HG02973 (cell line): ENCODE measurements at regions not wholly inside any gene's neighbourhood (a gene's known extent, or its start where the extent isn't known, plus 50 kb on each side); places are given as distances from the start of the nearest gene placed in this dataset.

Experiments
- ATAC-seq: cut with Tn5 transposase; IDR thresholded peaks from one replicate; pipeline ENCODE4 v1.9.1; 2021; ENCODE audit warnings: moderate library complexity; ENCODE audit not compliant: unreplicated experiment

GRCh38 chr10:29857843-29858701, 201.3 kb downstream of the JCAD start:
- no peak for ATAC-seq

GRCh38 chr10:29856295-29856694, 203.1 kb downstream of the JCAD start:
- ATAC-seq: no peak

DNA sequence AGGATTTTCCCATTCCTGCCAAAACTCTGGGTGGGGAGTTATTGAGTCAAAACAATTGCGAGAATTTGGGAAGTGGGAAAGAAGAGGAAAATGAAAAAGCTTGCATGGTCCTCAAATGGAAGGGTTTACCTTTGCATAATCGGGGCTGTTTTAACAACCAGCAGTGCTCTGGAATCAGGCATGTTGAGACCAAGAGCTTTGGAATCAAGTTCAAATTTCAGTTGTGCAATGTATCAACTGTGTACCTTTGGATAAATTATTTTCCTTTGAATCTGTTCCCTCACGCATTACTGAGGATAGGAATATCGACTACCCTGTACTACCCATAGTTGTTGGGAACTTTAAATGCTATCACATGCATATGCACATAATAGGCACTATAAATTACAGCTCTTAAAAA, 205.5 kb downstream of the JCAD start:
- ATAC-seq: no peak

DNA sequence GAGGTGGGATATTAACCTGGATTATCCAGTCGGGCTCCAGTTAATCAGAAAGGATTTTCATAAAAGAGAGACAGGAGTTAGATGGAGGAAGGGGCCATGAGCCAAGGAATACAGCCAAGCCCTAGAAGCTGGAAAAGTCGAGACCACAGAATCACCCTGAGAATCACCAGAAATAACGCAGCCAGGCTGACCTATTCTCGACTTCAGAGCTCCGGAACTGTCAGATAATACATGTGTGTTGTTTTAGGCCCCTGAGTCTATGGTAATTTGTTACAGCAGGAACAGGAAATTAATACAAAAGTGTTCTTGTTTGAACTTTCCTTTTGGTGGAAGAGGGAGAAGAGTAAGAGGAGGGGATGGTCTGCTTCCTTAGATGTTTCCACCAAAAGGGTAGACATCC, 208.1 kb downstream of the JCAD start:
- ATAC-seq: no peak

GRCh38 chr10:29850371-29850770, 209.0 kb downstream of the JCAD start:
- ATAC-seq: no peak

GRCh38 chr10:29849886-29850285, 209.5 kb downstream of the JCAD start:
- ATAC-seq: no peak

DNA sequence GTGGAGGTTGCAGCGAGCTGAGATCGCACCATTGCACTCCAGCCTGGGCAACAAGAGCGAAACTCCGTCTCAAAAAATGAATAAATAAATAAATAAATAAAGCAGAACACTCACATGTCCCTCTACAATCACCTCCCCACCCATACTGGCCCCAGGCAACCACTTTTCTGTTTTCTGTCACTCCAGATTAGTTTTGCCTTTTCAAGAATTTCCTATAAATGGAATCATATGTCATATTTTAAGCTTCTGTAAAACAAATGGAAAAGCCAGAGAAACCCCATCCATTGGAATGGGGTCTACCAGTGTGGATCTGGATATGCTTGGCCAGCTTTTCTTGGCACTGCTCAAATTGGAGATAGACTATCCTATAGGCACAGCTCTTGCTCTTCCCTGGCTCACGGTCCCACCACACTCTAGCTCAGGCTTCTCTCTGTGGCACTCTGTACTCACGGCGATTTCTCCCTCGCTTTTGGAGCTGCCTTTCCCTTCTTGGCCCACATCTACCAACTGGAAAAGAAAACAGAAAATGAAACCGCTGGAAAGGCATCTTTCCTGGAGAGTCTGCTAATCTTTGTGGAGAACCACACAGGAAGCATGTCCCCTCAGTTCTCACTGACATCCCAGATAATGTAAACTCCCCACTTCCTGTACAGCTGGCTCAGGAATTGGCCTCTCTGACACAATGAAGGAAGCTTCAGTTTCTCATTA, 210.1 kb downstream of the JCAD start:
- ATAC-seq: no peak

DNA sequence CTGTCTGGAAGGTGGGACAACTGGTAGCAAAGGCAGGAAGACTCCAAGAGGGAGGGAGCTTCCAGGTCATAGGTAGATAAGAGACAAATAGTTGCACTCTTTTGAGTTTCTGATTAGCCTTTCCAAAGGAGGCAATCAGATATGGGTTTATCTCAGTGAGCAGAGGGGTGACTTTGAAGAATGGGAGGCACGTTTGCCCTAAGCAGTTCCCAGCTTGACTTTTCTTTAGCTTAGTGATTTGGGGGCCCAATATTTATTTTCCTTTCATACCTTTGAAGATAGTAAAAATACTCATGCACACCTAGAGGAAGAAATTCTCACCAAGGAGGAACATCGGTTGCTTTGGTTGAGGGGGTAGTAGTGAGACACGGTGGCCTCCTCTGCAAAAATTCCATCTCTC, 212.1 kb upstream of the SVIL start:
- no peak for ATAC-seq

DNA sequence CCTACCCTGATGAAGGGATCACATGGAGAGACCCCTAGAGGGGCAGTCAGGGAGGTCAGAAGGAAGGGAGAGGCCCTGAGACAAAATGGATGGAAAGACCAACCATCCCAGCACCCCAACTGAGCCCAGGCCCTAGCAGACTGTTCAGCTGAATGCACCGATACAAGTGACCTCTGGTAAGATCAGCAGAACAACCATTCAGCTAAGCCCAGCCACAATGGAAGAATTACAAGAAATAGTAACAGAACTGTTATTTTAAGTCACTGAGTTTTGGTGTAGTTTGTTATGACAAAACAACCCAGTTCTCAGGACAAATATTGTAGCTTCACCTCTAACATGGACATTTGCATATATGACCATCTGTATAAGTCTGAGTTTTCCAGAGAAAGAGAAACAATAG, 210.4 kb upstream of the SVIL start:
- no peak for ATAC-seq

DNA sequence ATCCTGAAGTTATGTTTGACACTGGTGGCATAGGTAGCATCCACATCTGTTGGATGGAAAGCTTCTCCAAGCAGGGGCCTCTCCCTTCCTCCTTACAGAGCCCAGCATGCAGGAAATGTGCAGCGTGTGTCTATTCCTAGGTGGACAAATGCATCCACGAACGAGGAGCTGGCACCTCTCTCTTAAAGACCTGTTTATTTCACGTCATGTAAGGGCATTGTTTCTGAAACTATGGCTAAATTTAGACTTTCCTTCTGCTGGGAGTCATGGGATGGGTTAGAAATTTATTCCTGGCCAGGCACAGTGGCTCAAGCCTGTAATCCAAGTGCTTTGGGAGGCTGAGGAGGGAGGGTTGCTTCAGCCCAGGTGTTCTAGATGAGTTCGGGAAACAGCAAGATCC, 208.4 kb upstream of the SVIL start:
- ATAC-seq: no peak

DNA sequence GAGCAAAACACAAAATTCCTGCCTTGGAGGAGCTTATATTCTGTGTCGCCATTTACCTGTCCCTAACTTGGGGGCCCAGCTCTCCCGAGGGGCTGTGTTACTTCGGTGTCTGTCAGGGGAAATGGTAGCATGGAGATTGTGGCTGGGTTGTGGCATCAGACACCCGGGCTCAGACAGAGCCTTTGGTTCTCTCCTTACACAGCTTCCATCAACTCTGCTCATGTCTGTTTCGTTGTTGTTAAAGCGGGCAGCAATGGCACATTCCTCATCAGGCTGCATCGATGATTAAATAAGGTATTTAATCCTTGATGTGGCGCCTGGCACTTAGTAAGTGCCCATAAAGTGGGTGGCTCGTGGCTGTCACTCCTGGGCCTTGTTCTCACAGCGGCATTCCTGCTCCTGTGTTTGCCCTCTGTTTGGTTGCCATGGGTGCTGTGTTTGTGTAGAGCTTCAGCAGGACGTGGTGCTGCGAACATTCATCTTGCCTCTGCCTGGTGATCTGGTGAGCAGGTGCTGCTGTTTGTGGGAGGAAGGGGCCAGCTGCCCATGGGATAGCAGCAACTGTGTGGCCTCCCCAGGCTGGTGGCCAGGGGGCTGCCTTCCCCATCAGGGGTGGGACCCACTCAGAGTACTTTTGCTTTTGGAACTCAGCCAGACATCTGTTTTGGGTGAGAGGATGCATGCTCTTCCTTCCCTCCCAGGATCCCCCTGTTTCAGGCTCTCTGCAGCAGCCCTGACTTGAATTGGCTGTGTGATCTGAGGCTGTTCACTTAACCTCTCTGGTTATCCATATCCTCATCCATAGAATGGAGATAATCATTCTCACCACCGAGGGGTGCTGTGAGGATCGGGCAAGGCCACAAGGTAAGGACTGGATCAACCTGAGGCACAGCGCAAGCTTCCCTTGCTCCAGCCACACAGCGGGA, 207.2 kb upstream of the SVIL start:
- ATAC-seq: no peak

DNA sequence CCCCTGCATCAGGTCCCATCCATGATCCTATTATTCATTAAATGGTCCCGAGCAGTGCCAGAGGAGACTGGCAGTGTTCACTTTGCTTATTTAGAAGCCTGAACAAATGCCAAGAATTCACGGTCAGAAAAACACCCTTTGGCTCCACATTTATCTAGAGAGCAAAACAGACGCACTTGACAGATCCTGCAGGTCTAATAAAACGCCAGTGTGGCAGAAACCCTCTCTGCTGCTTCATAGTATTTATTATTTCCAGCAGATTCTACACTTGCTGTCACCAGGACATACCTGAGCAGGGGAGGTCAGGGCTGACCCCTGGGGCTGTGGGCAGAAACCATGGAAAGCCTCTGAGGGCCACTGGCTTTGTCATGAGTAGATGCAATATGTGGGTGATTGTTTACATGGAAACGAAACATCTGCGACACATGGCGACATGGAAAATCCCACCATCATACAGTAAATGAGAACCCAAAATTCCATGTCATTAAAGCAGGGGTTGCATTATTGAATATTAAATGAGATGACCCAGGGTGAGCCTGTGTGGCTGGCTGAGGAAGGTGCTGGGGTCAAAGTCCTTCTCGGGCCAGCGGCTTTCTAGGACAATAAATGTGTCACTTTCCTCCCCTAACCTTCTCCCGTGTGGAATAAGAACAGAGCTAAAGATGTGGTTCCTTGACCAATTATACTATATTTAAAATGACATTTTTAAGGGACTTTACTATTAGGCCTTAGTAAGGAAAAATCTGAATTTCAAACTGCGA, 205.9 kb upstream of the SVIL start:
- no peak for ATAC-seq

- no peak for ATAC-seq
Observed at GRCh38 chr10:29839826-29840515, 205.2 kb upstream of the SVIL start.

GRCh38 chr10:29838539-29838938, 203.8 kb upstream of the SVIL start:
- ATAC-seq: no peak

- no peak for ATAC-seq
Observed at GRCh38 chr10:29837586-29837985, 202.8 kb upstream of the SVIL start.

- ATAC-seq: no peak
Observed at GRCh38 chr10:29836396-29836795, 201.6 kb upstream of the SVIL start.

DNA sequence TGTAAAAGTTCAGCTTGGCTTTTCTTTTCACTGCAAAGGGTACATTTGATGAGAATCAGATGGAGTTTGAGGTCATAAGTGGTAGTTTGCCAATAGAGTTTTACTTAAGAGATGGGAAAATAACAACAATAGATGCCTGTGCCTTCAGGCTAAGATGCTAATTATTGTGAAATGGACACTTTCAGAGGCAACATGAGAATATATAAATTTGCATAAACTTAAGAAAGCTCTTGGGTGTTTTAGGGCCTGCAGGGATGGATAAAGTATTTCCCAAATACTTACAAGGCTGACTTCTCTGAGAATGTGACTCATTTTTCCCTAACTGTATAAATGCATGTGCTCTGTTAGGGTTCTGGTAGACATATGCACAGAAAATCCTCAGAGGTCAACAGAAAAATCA, 200.3 kb upstream of the SVIL start:
- ATAC-seq: no peak

- no peak for ATAC-seq
Observed at GRCh38 chr10:29830531-29831512, 196.1 kb upstream of the SVIL start.

- no peak for ATAC-seq
Observed at GRCh38 chr10:29829776-29830175, 195.0 kb upstream of the SVIL start.
